Thyroid gland (tissue), 4 donors: ENCODE measurements at regions not wholly inside any gene's neighbourhood (a gene's known extent, or its start where the extent isn't known, plus 50 kb on each side); places are given as distances from the start of the nearest gene placed in this dataset.

ENCODE experiments used
- DNase-seq, 2 donors: peaks; one replicate each; pipeline ENCODE4 v3.0.0-alpha.2; 2019
- H3K27ac ChIP-seq, 3 donors: fragments of 200-600 bp; sonication (generic); 1 replicate in 2 of 3; 2 replicates in 1 of 3; pipeline ENCODE4 v1.5.1; 2016 to 2019; ENCODE audit warnings: mild to moderate bottlenecking in 1 of 3, moderate library complexity in 1 of 3
- H3K27me3 ChIP-seq: fragments of 200-600 bp; sonication (generic); one replicate; pipeline ENCODE4 v1.5.1; 2019
- H3K36me3 ChIP-seq, 2 donors: fragments of 200-600 bp; sonication (generic); one replicate each; pipeline ENCODE4 v1.5.1; 2016 to 2019
- H3K4me1 ChIP-seq, 2 donors: fragments of 200-600 bp; sonication (generic); one replicate each; pipeline ENCODE4 v1.5.1; 2017 to 2019
- H3K4me3 ChIP-seq, 3 donors: fragments of 200-600 bp; sonication (generic); replicated peaks in 1 of 3; 1 replicate in 2 of 3; 2 replicates in 1 of 3; pipeline ENCODE4 v1.5.1; 2016; ENCODE audit warnings: mild to moderate bottlenecking in 1 of 3
- H3K9me3 ChIP-seq: fragments of 200-600 bp; sonication (generic); one replicate; pipeline ENCODE4 v1.5.1; 2017
- POLR2A ChIP-seq, 2 donors: fragments of 450-650 bp; IDR thresholded peaks; one replicate each; pipeline ENCODE4 v1.6.1; 2017; ENCODE audit warnings: antibody characterized with exemption in 2 of 2, mild to moderate bottlenecking in 2 of 2, moderate library complexity in 1 of 2
- WGBS, 2 donors: methylation state at CpG; one replicate each; pipeline ENCODE4 v1.1.5; 2017; 5-methylcytosine and 5-hydroxymethylcytosine counted together
- intact Hi-C: fragments of 100-400 bp; cut with DNase I; formaldehyde crosslinking; loops from one replicate; pipeline ENCODE4 v1.15.1; 2023
- TF ChIP-seq, protein P1 (sequence below), 6 experiments: fragments of 200-600 bp in 3 of 6; fragments of 450-650 bp in 3 of 6; sonication (generic) in 3 of 6; IDR thresholded peaks; one replicate each; pipeline ENCODE4 v1.5.1; 2016 to 2019; ENCODE audit warnings: antibody characterized with exemption in 6 of 6, mild to moderate bottlenecking in 2 of 6, inconsistent platforms in 1 of 6, moderate library complexity in 1 of 6

DNA sequence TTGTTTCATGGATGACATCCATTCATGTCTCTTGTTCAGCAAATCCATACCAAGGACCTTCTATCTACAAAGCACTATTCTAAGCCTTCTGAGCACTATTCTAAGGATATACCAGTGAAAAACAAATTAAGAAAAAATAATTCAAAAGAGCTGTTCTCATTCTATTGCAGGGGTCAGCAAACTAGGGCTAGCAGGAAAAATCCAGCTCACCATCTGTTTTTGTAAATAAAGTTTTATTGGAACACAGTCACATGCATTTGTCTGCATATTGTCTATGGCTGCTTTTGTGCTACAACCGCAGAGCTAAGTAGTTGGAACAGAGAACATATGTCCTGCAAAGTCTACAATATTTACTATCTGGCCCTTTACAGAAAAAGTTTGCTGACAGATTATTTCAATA is 222.7 kb upstream of the DYNLRB2 start:
- Histone ChIP-seq H3K4me3 (no peak overlapping the region), H3K27ac (no peak overlapping the region), H3K9me3 (no peaks in the 10 kb centered on the region), H3K4me1 (no peaks in the 10 kb centered on the region), H3K36me3 (no peaks in the 10 kb centered on the region), H3K27me3 (no peaks in the 10 kb centered on the region)
- DNase-seq, result no peak
- intact Hi-C loops, result no loop called here
- TF ChIP-seq, protein P1, sequence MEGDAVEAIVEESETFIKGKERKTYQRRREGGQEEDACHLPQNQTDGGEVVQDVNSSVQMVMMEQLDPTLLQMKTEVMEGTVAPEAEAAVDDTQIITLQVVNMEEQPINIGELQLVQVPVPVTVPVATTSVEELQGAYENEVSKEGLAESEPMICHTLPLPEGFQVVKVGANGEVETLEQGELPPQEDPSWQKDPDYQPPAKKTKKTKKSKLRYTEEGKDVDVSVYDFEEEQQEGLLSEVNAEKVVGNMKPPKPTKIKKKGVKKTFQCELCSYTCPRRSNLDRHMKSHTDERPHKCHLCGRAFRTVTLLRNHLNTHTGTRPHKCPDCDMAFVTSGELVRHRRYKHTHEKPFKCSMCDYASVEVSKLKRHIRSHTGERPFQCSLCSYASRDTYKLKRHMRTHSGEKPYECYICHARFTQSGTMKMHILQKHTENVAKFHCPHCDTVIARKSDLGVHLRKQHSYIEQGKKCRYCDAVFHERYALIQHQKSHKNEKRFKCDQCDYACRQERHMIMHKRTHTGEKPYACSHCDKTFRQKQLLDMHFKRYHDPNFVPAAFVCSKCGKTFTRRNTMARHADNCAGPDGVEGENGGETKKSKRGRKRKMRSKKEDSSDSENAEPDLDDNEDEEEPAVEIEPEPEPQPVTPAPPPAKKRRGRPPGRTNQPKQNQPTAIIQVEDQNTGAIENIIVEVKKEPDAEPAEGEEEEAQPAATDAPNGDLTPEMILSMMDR (IDR thresholded peaks at IDR 0.05), result no peak
- TF ChIP-seq POLR2A (IDR thresholded peaks at IDR 0.05), result no peak
- WGBS, 2 donors, result 94 to 97% methylated on average over 1 of the region's 1 CpG

DNA sequence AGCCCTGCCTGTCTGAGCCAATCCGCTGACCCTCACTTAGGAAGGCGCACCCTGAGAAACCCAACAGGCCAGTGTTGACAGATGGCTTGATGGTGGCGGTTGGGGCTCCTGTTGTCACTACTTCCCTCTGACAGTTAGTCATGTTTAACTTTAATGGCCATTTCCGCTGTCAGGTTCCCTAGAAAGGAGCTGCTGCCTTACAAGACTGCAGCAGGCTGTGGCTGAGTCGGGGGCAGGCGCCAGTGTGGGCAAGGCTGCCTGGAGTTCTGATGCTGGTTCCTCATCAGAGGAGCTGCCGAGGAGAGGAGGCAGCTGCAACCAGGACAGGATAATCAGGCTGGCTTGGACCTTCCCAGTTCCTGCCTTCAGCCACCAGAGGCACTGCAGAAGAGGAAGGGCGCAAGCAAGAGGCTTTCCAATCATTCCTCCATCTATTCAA is 223.2 kb upstream of the DYNLRB2 start:
- Histone ChIP-seq H3K36me3 (no peaks in the 10 kb centered on the region), H3K4me1 (no peaks in the 10 kb centered on the region), H3K4me3 (no peak overlapping the region), H3K27ac (no peak overlapping the region), H3K27me3 (no peaks in the 10 kb centered on the region), H3K9me3 (no peaks in the 10 kb centered on the region)
- no peak for DNase-seq
- 80% methylated on average over 8 of the region's 8 CpGs for WGBS, 2 donors
- intact Hi-C loops, result no loop called here
- TF ChIP-seq POLR2A (IDR thresholded peaks at IDR 0.05), result no peak
- TF ChIP-seq, protein P1 (IDR thresholded peaks at IDR 0.05), result no peak

DNA sequence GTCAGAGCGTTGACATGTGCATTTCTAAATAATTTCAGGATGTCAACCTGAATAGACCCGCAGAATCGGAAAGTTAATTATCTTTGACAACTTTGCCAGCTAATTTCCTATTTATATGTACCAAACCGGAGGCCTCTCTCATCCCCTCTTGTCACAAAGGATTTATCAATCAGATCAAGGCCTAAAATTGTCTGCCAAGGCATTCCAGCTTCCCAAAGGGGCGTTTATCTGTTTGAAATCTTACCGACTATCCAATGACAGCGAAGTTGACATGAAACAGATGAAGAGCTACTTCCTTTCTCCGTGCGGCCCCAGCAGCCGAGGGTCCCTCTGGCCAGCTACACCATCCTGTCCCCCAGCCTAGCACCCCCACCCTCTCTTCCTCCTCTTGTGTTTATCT is 223.7 kb upstream of the DYNLRB2 start:
- no peaks in the 10 kb centered on the region for H3K36me3 ChIP-seq
- 84 to 88% methylated on average over 10 of the region's 10 CpGs for WGBS, 2 donors
- DNase-seq, result no peak
- no peaks in the 10 kb centered on the region for H3K9me3 ChIP-seq
- no peaks in the 10 kb centered on the region for H3K27me3 ChIP-seq
- intact Hi-C loops, result no loop called here
- no peak overlapping the region for H3K4me3 ChIP-seq
- H3K27ac ChIP-seq, result no peak overlapping the region
- no peaks in the 10 kb centered on the region for H3K4me1 ChIP-seq
- TF ChIP-seq, protein P1 (IDR thresholded peaks at IDR 0.05), result no peak
- TF ChIP-seq POLR2A (IDR thresholded peaks at IDR 0.05), result no peak

DNA sequence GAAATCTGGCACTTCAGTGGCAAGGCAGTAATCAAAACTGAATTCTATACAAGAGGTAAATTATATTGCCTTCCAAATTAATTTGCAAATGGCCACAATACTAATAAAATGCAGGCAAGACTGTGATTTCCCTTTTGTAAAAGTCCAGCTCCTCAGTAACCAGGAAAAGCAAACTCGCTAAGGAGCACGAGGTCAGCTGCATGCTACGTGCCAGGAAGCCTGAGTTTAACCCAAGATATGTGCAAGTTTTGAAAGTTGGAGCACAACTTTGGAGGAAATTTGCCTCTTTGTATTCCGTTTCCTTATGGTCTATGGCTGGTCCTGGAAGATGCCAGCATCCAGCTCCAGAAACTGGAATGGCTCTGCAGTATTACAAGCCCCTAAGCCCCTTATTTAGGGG is 226.8 kb upstream of the DYNLRB2 start:
- H3K27me3 ChIP-seq, result no peaks in the 10 kb centered on the region
- no peak for DNase-seq
- no peaks in the 10 kb centered on the region for H3K36me3 ChIP-seq
- 68% methylated on average over 4 of the region's 4 CpGs for WGBS, 2 donors
- intact Hi-C loops, result no loop called here
- H3K4me1 ChIP-seq, result no peaks in the 10 kb centered on the region
- H3K4me3 ChIP-seq, result no peak overlapping the region
- H3K9me3 ChIP-seq, result no peaks in the 10 kb centered on the region
- TF ChIP-seq, protein P1 (IDR thresholded peaks at IDR 0.05), result no peak
- TF ChIP-seq POLR2A (IDR thresholded peaks at IDR 0.05), result no peak
- H3K27ac ChIP-seq, result no peak overlapping the region

DNA sequence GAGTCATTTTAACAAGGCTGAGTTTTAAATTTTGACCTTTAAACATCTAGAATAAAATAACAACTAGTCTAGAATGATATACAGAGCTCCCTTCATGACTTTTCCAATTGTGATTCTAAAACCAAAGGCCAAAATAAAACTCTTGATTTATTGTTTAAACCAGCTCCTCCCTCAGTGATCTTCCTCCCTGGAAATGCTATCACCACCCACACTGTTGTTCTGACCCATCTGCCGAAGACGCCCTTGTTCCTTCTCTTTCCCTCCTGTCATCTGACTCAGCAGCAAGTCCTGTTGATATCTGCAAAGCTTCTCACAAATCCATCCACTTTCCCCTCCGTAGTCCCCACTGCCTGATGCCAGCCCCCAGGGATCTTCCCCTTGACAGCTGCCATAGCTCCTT is 231.6 kb upstream of the DYNLRB2 start:
- TF ChIP-seq, protein P1 (IDR thresholded peaks at IDR 0.05), result no peak
- TF ChIP-seq POLR2A (IDR thresholded peaks at IDR 0.05), result no peak
- H3K4me3 ChIP-seq, result no peak overlapping the region
- H3K9me3 ChIP-seq, result no peaks in the 10 kb centered on the region
- H3K27me3 ChIP-seq, result no peaks in the 10 kb centered on the region
- H3K27ac ChIP-seq, result no peak overlapping the region
- H3K4me1 ChIP-seq, result no peaks in the 10 kb centered on the region
- no peaks in the 10 kb centered on the region for H3K36me3 ChIP-seq
- DNase-seq, result no peak
- intact Hi-C loops, result no loop called here
- 82 to 91% methylated on average over 3 of the region's 3 CpGs for WGBS, 2 donors
